NCI-H524 treated with DMSO at 0.1 percent for 48 hours (cell line): ENCODE measurements at regions not wholly inside any gene's neighbourhood (a gene's known extent, or its start where the extent isn't known, plus 50 kb on each side); places are given as distances from the start of the nearest gene placed in this dataset.
"Not testable (repeated sequence)": the region's sequence is repeated elsewhere in the genome, so short reads cannot be mapped to it uniquely, and the experiment has no call there.

Experiments
- DNase-seq: peaks from one replicate; lab custom pipeline; 2025; lab: John Stamatoyannopoulos, UW

DNA sequence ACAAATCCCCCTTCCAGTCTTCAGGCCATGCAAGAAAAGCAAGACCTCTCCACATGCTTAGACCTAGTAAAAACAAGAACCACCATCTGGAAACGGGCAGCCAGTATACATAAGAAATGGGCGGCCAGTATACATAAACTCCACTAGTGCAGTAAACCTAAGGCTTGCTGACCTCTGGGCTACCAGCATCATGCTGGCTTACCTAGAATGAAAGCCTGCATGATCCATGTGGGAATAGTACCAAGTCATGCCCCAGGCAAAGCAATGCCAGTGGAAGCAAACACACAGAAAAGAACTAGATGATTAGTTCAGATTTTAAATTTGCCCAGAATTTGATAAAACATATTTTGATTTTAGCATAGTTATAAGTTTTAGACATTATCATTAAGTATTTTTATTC lies 1346.4 kb downstream of the EFNA5 start:
- DNase-seq = no peak

DNA sequence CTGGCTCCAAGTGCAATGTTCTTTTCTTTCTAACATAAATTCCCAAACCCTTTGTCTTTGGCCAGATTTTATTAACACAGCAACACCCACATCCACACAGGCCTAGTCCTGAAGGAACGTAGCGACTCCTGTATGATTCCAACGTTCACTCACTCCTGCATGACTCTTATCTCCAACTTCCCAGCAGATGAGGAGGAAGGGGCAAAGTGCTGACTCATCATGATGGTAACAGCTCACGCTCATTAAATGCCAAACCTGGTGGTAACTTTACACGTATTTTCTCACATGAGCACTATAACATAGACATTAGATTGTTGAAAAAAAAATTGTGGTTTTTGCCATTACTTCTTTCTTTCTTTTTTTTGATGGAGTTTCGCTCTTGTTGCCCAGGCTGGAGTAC lies 1349.5 kb downstream of the EFNA5 start:
- no peak for DNase-seq

DNA sequence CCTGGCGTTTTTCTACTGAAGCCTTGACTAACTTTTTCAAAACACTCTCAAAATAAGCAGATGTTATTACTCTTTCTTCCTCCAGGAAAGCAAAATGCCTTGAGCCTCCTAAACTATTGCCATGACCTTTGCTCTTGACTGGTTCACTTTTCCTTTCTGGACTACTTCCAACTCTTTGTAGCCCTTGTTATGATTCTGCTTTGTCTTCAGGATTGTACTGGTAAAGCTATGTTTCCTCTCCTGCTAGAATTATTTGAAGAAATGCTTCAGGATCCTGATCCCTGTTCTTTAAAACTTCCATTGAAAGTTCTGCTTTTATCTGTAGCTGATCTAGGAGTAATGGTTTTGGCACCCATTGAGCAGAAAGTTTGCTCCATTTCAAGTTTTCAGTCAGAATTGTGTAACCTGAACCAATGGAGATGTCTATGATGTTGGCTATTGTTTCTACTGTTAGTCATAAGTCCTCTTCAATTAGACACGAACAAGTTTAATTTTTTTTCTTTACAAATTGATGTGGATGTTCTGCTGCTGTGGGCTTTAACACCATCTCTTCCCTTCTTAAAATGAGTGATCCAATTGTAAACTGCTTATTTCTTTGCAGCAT lies 1356.4 kb downstream of the EFNA5 start:
- DNase-seq = no peak

DNA sequence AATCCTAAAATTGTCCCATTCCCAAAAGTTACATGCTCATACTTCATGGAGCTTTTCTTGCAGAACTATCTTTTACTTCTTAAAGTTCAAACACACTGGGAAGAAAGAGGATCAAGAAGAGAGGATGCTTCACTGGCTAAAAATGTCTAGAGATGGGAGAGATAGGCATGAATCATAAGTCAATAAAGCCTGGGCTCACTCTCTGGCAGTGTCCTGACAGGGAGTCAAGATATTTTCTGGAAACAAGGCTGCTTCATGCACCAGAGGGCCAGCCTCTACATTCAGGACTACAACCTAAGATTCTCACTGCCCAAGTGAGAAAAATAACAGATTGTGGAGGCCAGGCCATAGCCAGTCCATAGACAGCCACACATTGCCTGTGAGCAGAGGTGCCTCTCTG lies 1358.4 kb downstream of the EFNA5 start:
- no peak for DNase-seq

DNA sequence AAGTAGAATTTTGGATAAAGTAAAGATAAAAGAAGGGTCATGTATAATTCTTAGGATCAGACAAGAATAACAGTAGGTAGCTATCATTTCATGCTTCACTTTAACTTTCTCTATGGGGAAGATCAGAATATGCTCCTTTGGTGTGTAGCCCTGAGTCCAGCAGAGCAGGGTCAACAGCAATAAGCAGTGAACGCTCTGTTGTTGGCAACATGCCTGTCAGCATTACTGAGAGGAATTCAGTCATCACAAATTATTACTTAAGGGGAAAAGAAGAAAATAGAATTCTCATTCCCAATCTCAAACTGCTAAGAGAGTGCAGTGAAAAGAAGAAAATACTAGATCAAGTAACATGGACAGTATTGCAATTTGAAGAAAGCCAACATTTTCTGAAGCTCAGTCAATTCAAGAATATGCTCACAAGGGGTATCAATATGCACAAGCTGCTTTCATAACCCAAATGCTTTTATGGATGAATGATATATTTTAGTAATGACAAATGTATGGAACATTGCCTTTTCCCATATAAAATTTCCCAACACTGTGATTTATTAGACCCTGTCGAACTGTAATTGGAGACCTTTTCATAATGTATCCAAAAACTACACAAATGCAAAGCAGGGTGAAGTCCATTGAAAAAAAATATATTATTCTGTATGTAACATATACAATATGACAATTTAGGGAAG lies 1359.4 kb downstream of the EFNA5 start:
- DNase-seq = no peak

DNA sequence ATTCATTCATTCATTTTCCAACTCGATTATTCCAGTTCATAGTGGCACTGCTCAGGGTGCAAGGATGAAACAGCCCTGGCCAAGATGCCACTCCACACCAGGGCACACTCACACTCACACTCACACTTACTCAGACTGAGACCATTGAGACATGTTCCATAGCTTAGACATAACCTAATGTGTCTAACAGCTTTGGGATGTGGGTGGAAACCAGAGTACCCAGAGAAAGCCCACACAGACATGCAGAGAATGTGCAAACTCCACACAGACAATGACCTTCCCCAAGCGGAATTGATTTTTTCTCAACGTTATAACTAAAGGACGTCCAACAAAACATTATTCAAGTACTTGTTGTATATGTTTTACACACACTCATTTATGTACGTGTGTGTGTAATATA lies 1363.5 kb downstream of the EFNA5 start:
- no peak for DNase-seq

DNA sequence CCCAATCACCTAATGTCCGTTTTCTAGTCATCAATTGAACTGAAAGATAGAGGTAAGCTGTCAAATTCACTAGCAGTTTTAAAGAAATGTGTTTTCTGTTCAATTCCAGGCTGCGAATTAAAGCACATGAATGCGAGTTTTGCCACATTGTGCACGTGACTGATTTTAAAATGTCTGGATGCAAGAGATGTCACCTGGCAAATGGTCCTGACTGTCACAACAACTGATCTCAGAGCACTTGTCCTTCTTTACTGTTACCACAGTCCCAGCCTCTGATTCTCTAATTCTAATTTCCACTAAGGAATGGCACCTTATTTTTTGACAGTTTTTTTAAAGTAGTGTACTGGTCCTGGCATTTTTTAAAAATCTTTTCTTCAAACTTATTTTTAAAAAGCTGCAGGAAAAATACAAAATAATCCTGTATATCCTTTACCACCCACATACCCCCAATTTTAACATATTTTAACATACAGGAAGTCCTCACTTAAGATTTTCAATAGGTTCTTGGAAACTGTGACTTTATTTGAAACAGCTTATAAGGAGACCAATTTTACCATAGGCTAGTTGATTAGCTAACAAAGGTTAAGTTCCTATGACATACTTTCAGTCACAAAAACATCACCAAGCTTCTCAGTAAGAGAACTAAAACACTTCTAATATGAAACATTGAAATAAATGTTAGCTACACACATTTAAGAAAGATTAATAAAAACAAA lies 1364.3 kb downstream of the EFNA5 start:
- DNase-seq = no peak

DNA sequence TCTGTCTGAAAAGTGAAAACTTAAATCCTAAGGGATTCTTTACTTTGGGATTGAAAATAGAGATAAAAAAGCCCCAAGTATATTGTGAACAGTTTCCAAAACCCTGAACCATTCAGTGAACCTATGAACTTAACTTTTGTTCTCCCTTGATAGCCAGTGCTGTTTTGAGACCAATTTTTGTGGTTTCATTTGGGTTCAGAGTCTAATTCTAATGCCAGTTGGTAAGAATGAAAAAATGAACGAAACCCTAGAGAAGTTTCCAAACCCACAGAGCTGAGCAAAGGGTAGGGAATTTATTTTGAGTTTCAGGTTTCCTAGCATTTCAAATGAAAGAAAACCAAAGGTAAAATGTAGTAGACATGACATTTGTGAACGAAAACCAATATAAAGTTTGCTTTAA lies 1366.8 kb downstream of the EFNA5 start:
- no peak for DNase-seq

DNA sequence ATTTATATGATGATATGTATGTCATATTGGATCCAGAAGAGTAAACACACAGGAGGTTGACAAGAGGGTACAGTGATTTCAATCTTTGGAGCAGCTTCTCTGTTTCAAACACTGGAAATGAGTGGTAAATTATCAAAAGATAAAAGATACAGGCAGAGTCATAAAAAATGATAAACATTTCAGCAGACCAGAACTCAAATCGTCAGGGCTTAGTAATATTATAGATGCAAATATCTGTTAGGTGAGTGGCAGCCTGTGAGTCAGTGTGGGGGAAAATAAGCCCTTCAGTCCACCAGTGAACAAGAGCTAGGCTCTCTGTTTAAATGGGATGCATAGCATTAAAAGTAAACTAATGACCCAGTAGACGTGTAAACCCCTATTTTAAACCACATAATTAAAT lies 1378.1 kb downstream of the EFNA5 start:
- no peak for DNase-seq

DNA sequence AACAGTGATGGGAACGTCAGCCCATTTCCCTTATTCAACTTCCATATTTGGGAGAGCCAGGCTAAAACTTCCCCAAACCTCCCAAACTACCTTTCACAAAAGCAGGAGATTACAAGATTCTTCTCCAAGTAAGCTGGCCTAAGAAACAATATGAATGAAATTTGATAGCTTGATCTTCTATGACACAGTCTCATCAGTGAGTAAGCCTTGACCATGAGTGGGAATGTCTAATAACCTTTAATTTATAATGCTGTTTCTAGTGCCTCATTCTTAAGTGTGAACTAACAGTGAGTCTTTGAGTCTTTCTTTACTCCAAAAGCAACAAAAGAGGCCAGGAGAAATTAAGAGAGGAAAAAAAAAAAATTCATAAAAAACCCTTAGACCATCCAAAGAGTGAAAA lies 1379.9 kb downstream of the EFNA5 start:
- no peak for DNase-seq

DNA sequence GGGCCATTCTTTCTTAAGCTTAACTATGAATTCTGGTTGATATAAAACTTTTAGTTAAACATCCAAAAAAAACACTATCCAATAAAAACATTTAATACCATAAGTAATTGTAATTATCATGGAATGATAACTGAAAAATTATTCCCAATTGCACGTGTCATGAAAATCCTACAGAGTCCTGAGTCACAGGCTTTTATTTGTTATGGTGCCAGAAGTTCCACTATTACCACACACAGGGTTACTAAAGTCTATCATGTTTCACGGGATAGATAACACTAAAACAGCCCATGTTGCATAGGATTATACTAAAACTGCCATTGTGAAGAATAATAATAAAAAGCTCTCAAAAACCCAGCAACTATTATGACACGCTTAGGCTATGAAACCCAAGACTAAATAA lies 1381.8 kb downstream of the EFNA5 start:
- DNase-seq = no peak

DNA sequence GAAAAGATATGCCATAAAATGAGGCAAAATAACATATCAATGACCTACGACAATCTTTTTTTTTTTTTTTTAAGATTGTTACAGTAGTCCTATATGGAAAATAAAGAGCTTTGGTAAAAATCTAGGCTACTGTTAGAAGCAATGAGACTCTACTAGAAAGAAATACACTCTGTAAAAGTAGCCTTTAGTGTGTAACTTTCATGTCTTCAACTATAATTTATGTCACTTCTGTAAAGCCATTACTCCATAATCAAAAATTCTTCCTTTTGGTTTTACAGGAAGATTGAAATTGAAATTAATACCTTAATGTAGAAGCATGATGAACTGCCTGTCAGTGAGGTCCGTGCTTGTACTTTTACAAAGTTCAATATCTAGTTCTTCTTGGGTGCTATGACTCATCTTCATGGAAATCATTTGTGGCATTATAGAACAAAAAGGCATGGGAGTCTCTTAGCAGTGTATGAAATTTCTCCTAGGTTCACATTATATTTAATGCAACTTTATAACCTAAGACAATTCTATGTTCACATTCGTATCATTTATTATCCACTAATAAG lies 1393.1 kb downstream of the EFNA5 start:
- DNase-seq = no peak

DNA sequence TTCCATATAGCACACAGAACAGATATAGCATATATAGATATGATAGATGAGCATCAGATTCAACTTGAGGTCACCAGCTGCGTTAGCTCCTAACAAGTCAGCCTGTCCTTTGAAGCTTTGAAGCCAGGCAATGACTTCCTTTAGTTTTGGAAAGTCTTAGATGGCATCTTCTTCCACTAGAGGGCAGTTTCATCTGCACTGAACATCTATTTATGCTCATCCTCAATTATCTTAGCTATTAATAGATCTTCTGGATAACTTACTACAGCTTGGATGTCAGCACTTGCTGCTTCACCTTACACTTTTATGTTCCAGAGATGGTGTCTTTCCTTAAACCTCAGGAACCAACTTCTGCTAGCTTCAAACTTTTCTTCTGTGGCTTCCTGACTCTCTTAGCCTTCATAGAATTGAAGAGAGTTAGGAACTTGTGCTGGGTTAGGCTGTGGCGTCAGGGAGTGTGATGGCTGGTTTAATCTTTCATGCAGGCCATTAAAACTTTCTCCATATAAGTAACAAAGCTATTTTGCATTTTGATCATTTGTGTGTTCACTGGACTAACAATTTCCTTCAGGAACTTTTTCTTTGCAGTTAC lies 1401.4 kb downstream of the EFNA5 start:
- no peak for DNase-seq

DNA sequence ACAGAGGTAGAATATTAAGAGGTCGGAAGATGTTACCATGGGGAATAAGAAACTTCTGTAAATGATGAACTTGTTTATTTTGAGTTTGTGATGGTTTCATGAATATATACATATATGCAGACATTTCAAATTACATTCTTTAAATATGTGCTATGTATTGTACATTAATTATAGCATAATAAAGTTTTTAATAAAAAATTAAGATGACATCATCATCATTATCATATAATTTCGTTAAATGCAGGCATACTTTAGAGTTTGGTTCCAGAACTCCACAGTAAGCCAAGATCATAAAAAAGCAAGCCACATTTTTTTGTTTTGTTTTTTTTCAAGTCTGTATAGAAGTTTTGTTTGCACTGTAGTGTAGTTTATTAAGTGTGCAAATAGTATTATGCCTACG lies 1403.5 kb downstream of the EFNA5 start:
- no peak for DNase-seq

DNA sequence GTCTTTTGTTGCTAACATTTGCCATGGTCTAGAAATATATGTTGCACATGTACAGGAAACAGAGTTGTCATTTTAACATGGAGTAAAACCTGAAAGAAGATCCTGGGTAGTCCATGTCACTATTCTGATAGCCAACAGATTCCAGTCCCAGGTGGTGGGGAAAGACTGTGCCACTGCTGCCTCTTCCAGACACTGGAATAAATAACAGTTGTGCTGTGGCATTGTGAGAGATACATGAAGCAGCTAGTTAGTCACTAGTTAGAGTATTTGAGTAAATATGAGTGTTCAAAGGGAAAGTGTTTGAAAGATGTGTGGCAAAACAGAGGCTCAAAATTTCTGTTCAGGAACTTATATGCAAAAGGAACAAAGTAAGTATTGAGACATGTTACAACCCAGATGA lies 1408.3 kb downstream of the EFNA5 start:
- no peak for DNase-seq

DNA sequence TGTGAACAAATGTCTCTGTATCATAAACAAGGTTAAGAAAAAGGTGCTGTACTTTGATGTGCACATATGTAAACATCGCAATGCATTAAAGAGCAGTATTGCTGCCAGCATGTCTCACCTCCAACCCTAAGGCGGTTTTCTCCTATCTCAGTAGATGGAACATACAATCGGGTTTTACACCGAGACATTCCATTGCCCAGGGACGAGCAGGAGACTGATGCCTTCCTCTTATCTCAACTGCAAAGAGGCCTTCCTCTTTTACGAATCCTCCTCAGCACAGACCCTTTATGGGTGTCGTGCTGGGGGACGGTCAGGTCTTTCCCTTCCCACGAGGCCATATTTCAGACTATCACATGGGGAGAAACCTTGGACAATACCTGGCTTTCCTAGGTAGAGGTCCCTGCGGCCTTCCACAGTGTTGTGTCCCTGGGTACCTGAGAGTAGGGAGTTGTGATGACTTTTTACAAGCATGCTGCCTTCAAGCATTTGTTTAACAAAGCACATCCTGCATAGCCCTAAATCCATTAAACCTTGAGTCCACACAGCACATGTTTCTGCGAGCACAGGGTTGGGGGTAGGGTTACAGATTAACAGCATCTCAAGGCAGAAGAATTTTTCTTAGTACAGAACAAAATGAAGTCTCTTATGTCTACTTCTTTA lies 1411.2 kb downstream of the EFNA5 start:
- DNase-seq = not testable (repeated sequence)

DNA sequence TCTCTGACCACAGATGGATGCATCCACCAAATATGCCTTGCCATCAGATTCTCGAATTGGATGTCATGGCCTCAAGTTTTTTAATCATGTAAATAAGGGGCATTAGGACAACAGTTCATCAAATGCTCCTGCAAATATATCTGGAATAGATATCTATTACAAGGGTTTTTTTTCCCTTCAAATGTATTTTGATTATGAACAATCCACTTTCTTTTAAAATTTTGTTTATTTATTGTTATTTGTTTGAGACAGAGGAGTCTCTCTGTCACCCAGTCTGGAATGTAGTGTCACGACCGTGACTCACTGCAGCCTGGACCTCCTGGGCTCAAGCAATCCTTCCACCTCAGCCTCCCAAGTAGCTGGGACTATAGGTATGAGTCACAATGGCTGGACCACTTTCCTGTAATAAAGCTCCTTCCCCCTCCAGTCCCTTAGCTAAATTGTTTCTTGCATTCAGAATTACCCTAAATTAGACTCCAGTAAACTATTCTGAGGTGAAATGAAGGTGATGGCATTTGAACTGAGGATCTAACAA lies 1412.1 kb downstream of the EFNA5 start:
- DNase-seq = no peak

DNA sequence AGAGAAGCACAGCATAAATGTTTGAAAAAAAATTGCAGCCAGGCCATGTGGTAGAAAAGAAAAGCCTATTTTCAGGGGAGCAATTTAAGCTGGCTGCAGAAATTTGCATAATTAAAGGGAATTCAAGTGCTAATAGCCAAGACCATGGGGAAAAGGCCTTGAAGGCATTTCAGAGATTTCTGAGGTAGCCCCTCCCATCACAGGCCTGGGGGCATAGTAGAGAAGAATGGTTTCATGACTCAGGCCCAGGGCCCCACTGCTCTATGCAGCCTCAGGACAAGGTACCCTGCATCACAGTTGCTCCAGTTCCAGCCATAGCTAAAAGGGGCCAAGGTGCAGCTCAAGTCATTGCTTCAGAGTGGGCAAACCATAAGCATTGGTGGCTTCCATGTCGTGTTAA lies 1416.0 kb downstream of the EFNA5 start:
- DNase-seq = no peak

DNA sequence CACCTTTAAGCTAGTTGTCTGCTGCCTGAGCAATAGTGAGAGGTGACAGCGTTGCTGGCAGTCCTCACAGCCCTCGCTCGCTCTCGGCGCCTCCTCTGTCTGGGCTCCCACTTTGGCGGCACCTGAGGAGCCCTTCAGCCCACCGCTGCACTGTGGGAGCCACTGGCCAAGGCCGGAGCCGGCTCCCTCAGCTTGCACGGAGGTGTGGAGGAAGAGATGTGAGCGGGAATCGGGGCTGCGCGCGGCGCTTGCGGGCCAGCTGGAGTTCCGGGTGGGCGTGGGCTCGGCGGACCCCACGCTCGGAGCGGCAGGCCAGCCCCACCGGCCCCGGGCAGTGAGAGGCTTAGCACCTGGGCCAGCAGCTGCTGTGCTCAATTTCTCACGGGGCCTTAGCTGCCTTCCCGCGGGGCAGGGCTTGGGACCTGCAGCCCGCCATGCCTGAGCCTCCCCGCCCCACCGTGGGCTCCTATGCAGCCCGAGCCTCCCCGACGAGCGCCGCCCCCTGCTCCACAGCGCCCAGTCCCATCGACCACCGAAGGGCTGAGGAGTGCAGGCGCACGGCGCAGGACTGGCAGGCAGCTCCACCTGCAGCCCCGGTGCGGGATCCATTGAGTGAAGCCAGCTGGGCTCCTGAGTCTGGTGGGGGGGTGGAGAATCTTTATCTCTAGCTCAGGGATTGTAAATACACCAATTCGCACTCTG lies 1424.5 kb downstream of the EFNA5 start:
- DNase-seq = not testable (repeated sequence)

DNA sequence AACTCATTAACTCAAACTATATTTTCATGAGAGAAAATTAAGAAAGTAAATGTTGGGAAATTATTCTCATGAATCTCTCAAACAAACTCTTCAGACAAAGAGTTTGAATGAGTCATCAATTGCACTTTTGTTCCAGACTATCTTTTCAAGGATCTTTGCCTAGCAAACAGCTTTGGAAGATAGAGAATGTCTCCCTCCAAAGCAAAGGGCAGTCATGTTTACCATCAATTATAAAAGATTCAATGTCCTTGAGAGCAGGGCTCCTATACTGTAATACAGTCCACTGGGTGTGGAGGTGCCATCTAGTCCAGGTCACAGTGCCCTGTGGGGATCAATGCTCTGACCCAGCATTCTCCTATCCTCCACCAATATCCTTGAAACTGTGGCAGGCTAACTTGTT lies 1429.3 kb downstream of the EFNA5 start:
- no peak for DNase-seq

DNA sequence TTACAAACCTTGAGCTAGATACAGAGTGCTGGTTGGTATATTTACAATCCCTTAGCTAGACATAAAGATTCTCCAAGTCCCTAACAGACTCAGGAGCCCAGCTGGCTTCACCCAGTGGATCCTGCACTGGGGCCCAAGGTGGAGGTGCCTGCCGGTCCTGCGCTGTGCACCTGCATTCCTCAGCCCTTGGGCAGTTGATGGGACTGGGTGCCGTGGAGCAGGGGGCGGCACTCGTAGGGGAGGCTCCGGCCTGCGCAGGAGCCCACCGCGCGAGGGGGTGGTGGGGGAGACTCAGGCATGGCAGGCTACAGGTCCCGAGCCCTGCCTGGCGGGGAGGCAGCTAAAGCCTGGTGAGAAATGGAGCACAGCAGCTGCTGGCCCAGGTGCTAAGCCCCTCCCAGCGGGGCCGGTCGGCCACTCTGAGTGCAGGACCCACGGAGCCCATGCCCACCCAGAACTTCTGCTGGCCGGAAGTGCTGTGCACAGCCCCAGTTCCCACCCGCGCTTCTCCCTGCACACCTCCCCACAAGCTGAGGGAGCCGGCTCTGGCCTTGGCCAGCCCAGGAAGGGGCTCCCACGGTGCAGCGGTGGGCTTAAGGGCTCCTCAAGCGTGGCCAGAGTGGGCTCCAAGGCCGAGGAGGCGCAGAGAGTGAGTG lies 1464.7 kb downstream of the EFNA5 start:
- DNase-seq = no peak
